ENCODE measurements at regions not wholly inside any gene's neighbourhood (a gene's known extent, or its start where the extent isn't known, plus 50 kb on each side); places are given as distances from the start of the nearest gene placed in this dataset.

- Histone ChIP-seq H3K27me3 (no peaks in the 10 kb centered on the region), H3K27ac (no peak overlapping the region), H3K9me3 (replicated peaks in 1 of 3) (no peaks in the 10 kb centered on the region), H3K4me1 (replicated peaks in 1 of 2) (peaks cover 0 to 15% of the 10 kb centered on the region in 2 donors), H3K36me3 (replicated peaks in 1 of 2) (no peaks in the 10 kb centered on the region), H3K4me3 (no peak overlapping the region)
- no peak for DNase-seq
- intact Hi-C loops (cut with DNase I): no loop called here
- no peak for TF ChIP-seq CTCF (IDR thresholded peaks at IDR 0.05)
- TF ChIP-seq POLR2A (IDR thresholded peaks at IDR 0.05): no peak
- WGBS, 4 donors: 33 to 60% (median 53%) methylated on average over 3 of the region's 3 CpGs
These were observed 270.5 kb downstream of the TUSC7 start for GRCh38 chr3:116980099-116980498.

- no peak for TF ChIP-seq CTCF (IDR thresholded peaks at IDR 0.05)
- no peak for TF ChIP-seq POLR2A (IDR thresholded peaks at IDR 0.05)
- intact Hi-C loops (cut with DNase I): no loop called here
- DNase-seq: no peak
- Histone ChIP-seq H3K36me3 (replicated peaks in 1 of 2) (no peaks in the 10 kb centered on the region), H3K27ac (no peak overlapping the region), H3K27me3 (no peaks in the 10 kb centered on the region), H3K4me3 (no peak overlapping the region), H3K4me1 (replicated peaks in 1 of 2) (peaks cover 0 to 15% of the 10 kb centered on the region in 2 donors), H3K9me3 (replicated peaks in 1 of 3) (no peaks in the 10 kb centered on the region)
- 84 to 92% (median 89%) methylated on average over 5 of the region's 5 CpGs for WGBS, 4 donors
These were observed 271.5 kb downstream of the TUSC7 start for GRCh38 chr3:116981089-116981488.

GRCh38 chr3:116984301-116984700 is 274.7 kb downstream of the TUSC7 start:
- H3K27me3 ChIP-seq: no peaks in the 10 kb centered on the region
- H3K4me1 ChIP-seq (replicated peaks in 1 of 2): peaks cover 0 to 15% of the 10 kb centered on the region in 2 donors
- TF ChIP-seq CTCF (IDR thresholded peaks at IDR 0.05): no peak
- TF ChIP-seq POLR2A (IDR thresholded peaks at IDR 0.05): no peak
- H3K9me3 ChIP-seq (replicated peaks in 1 of 3): no peaks in the 10 kb centered on the region
- peak overlapping the region in 3 of 5 donors; percentile 24 to 37 (median 35) for H3K27ac ChIP-seq
- H3K36me3 ChIP-seq (replicated peaks in 1 of 2): no peaks in the 10 kb centered on the region
- no peak for DNase-seq
- intact Hi-C loops (cut with DNase I): no loop called here
- no peak overlapping the region for H3K4me3 ChIP-seq

- no peaks in the 10 kb centered on the region for H3K9me3 ChIP-seq (replicated peaks in 1 of 3)
- TF ChIP-seq POLR2A (IDR thresholded peaks at IDR 0.05) (no peak), CTCF (IDR thresholded peaks at IDR 0.05) (no peak)
- WGBS, 4 donors: 71 to 97% (median 80%) methylated on average over 3 of the region's 3 CpGs
- no peaks in the 10 kb centered on the region for H3K36me3 ChIP-seq (replicated peaks in 1 of 2)
- no peaks in the 10 kb centered on the region for H3K27me3 ChIP-seq
- peaks cover 0 to 7% of the 10 kb centered on the region in 2 donors for H3K4me1 ChIP-seq (replicated peaks in 1 of 2)
- H3K27ac ChIP-seq: no peak overlapping the region
- intact Hi-C loops (cut with DNase I): no loop called here
- no peak for DNase-seq
- no peak overlapping the region for H3K4me3 ChIP-seq
These were observed 284.8 kb downstream of the TUSC7 start for GRCh38 chr3:116994351-116994879.

All from adrenal gland (tissue), 9 donors.